ENCODE measurements at regions not wholly inside any gene's neighbourhood (a gene's known extent, or its start where the extent isn't known, plus 50 kb on each side); places are given as distances from the start of the nearest gene placed in this dataset.

DNA sequence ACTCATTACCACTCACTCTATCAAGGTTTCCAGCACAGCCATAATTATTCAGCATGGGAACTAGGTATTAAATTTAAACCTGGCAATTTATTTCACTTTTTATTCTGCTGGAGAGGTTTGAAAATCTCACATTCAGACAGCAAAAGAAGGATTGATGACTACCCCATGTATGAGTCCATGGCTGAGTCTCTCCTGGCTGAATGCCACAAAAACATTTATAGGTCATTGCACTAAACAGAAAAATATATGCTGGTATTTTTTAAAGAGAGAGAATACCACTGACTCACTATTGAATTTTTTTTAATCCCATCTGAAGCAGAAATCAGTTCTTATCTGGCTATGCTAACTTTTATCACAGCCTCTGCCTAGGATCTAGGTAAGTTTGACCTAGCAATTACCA, 336.3 kb downstream of the PPP1R3A start:
- TF ChIP-seq, protein P1, sequence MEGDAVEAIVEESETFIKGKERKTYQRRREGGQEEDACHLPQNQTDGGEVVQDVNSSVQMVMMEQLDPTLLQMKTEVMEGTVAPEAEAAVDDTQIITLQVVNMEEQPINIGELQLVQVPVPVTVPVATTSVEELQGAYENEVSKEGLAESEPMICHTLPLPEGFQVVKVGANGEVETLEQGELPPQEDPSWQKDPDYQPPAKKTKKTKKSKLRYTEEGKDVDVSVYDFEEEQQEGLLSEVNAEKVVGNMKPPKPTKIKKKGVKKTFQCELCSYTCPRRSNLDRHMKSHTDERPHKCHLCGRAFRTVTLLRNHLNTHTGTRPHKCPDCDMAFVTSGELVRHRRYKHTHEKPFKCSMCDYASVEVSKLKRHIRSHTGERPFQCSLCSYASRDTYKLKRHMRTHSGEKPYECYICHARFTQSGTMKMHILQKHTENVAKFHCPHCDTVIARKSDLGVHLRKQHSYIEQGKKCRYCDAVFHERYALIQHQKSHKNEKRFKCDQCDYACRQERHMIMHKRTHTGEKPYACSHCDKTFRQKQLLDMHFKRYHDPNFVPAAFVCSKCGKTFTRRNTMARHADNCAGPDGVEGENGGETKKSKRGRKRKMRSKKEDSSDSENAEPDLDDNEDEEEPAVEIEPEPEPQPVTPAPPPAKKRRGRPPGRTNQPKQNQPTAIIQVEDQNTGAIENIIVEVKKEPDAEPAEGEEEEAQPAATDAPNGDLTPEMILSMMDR (IDR thresholded peaks at IDR 0.05): no peak
- TF ChIP-seq POLR2A (IDR thresholded peaks at IDR 0.05; ENCODE audit: low read length) (no peak), EP300 (IDR thresholded peaks at IDR 0.05) (no peak), ZC3H11A (IDR thresholded peaks at IDR 0.05) (no peak), POLR2AphosphoS2 (conservative IDR thresholded peaks at IDR 0.05; ENCODE audit: low read length) (no peak), BHLHE40 (IDR thresholded peaks at IDR 0.05; ENCODE audit: low read depth, low read length) (no peak), RAD21 (conservative IDR thresholded peaks at IDR 0.05 in 1 of 2, IDR thresholded peaks at IDR 0.05 in 1 of 2) (no peak), JUN (IDR thresholded peaks at IDR 0.05) (no peak)

All from A549 (cell line).